Left ventricle myocardium inferior (tissue), 1 donor: ENCODE measurements at regions not wholly inside any gene's neighbourhood (a gene's known extent, or its start where the extent isn't known, plus 50 kb on each side); places are given as distances from the start of the nearest gene placed in this dataset.

Experiments used
- DNase-seq: peaks from one replicate; pipeline ENCODE4 v3.0.0-alpha.2; 2020
- H3K27ac ChIP-seq: fragments of 200-600 bp; replicated peaks from 2 replicates; pipeline ENCODE4 v1.8.0; 2021
- H3K27me3 ChIP-seq: fragments of 200-600 bp; 2 replicates; pipeline ENCODE4 v1.8.0; 2021; ENCODE audit warnings: low read depth
- H3K36me3 ChIP-seq: fragments of 200-600 bp; 2 replicates; pipeline ENCODE4 v1.8.0; 2021
- H3K4me1 ChIP-seq: fragments of 200-600 bp; 2 replicates; pipeline ENCODE4 v1.8.0; 2021
- H3K4me3 ChIP-seq: fragments of 200-600 bp; 2 replicates; pipeline ENCODE4 v1.8.0; 2021; ENCODE audit warnings: mild to moderate bottlenecking, moderate library complexity
- H3K9me3 ChIP-seq: fragments of 200-600 bp; replicated peaks from 2 replicates; pipeline ENCODE4 v1.8.0; 2021
- CTCF ChIP-seq: fragments of 200-600 bp; IDR thresholded peaks from 2 replicates; pipeline ENCODE4 v1.8.0; 2021; ENCODE audit warnings: antibody characterized with exemption, mild to moderate bottlenecking, borderline replicate concordance
- intact Hi-C: fragments of 100-400 bp; cut with micrococcal nuclease; formaldehyde crosslinking; loops from one replicate; pipeline ENCODE4 v1.11.0; 2022
- donor health status: DM: no; HTN: yes; CAD: no; lungs with severe emphysema.

GRCh38 chr5:171617266-171617665, 168.4 kb upstream of the SMIM23 start:
- H3K4me1 ChIP-seq: peaks cover 19% of the 10 kb centered on the region
- H3K27me3 ChIP-seq: peaks cover 3% of the 10 kb centered on the region
- no peak overlapping the region for H3K27ac ChIP-seq
- TF ChIP-seq CTCF: no peak
- intact Hi-C loops: no loop called here
- no peak overlapping the region for H3K4me3 ChIP-seq
- no peaks in the 10 kb centered on the region for H3K36me3 ChIP-seq
- no peak for DNase-seq
- no peaks in the 10 kb centered on the region for H3K9me3 ChIP-seq

- no peak overlapping the region for H3K4me3 ChIP-seq
- H3K27me3 ChIP-seq: peaks cover 3% of the 10 kb centered on the region
- H3K4me1 ChIP-seq: peaks cover 21% of the 10 kb centered on the region
- TF ChIP-seq CTCF: no peak
- no peaks in the 10 kb centered on the region for H3K36me3 ChIP-seq
- no peak for DNase-seq
- H3K27ac ChIP-seq: no peak overlapping the region
- intact Hi-C loops: no loop called here
- H3K9me3 ChIP-seq: no peaks in the 10 kb centered on the region
These were observed 167.6 kb upstream of the SMIM23 start for GRCh38 chr5:171617817-171618591.

GRCh38 chr5:171619196-171619595, 166.4 kb upstream of the SMIM23 start:
- no peaks in the 10 kb centered on the region for H3K9me3 ChIP-seq
- H3K4me3 ChIP-seq: no peak overlapping the region
- H3K27ac ChIP-seq: no peak overlapping the region
- H3K27me3 ChIP-seq: peaks cover 3% of the 10 kb centered on the region
- DNase-seq: no peak
- peaks cover 21% of the 10 kb centered on the region for H3K4me1 ChIP-seq
- H3K36me3 ChIP-seq: no peaks in the 10 kb centered on the region
- intact Hi-C loops: no loop called here
- TF ChIP-seq CTCF: no peak

GRCh38 chr5:171619744-171620143, 165.9 kb upstream of the SMIM23 start:
- no peaks in the 10 kb centered on the region for H3K27me3 ChIP-seq
- H3K4me3 ChIP-seq: no peak overlapping the region
- H3K9me3 ChIP-seq: no peaks in the 10 kb centered on the region
- peaks cover 21% of the 10 kb centered on the region for H3K4me1 ChIP-seq
- no peaks in the 10 kb centered on the region for H3K36me3 ChIP-seq
- intact Hi-C loops: loop anchor here (10.0 kb wide), 1 partner anchor 205 kb away; the partner anchor contains the start of gene FGF18
- no peak overlapping the region for H3K27ac ChIP-seq
- TF ChIP-seq CTCF: no peak
- no peak for DNase-seq

- peak; percentile 25 for DNase-seq
- H3K4me3 ChIP-seq: no peak overlapping the region
- intact Hi-C loops: loop anchor here (10.0 kb wide), 1 partner anchor 207 kb away; the partner anchor contains the start of gene FGF18
- peaks cover 8% of the 10 kb centered on the region for H3K4me1 ChIP-seq
- H3K9me3 ChIP-seq: no peaks in the 10 kb centered on the region
- TF ChIP-seq CTCF: no peak
- no peaks in the 10 kb centered on the region for H3K36me3 ChIP-seq
- H3K27ac ChIP-seq: no peak overlapping the region
- H3K27me3 ChIP-seq: peaks cover 6% of the 10 kb centered on the region
These were observed 163.6 kb upstream of the SMIM23 start for GRCh38 chr5:171622010-171622409.
